IPS-15b (cell line): ENCODE measurements at regions not wholly inside any gene's neighbourhood (a gene's known extent, or its start where the extent isn't known, plus 50 kb on each side); places are given as distances from the start of the nearest gene placed in this dataset.

Source experiments
- H3K27me3 ChIP-seq: one replicate; pipeline ENCODE4 v1.6.1; 2013; ENCODE audit warnings: low read length; ENCODE audit not compliant: control insufficient read depth, insufficient read depth
- H3K36me3 ChIP-seq: one replicate; pipeline ENCODE4 v1.6.1; 2013; ENCODE audit warnings: low read length; ENCODE audit not compliant: control insufficient read depth, insufficient read depth
- H3K4me1 ChIP-seq: one replicate; pipeline ENCODE4 v1.6.1; 2013; ENCODE audit warnings: mild to moderate bottlenecking, low read length; ENCODE audit not compliant: control insufficient read depth, insufficient read depth
- H3K4me3 ChIP-seq: one replicate; pipeline ENCODE4 v1.5.1; 2013; ENCODE audit warnings: low read depth, low read length
- H3K9ac ChIP-seq: one replicate; pipeline ENCODE4 v1.6.1; 2013; ENCODE audit warnings: low read depth, mild to moderate bottlenecking, low read length
- H3K9me3 ChIP-seq: one replicate; pipeline ENCODE4 v1.6.1; 2013; ENCODE audit warnings: mild to moderate bottlenecking, low read length; ENCODE audit not compliant: control insufficient read depth, insufficient read depth

DNA sequence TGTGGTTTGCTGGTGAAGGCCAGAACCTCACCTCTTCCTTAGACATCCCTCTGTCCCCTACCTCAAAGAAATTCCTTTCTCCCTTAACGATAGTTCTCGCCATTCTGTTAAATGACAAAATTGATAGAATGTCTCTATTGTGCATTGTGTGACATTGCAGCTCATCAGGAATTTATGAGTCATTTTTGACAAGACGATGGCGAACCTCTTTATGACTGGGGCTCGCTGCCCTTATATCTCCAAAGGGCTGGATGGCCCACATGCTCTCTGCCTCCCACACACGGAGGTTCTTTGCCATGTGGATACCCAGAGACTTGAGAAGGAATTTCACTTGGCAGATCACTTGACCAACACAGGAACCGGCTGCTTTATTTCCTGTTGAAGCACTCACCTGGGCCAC is 66.8 kb upstream of the RPS6KA2 start:
- Histone ChIP-seq H3K9ac (no peak overlapping the region), H3K36me3 (no peaks in the 10 kb centered on the region), H3K4me1 (no peaks in the 10 kb centered on the region), H3K4me3 (no peak overlapping the region), H3K27me3 (no peaks in the 10 kb centered on the region), H3K9me3 (no peaks in the 10 kb centered on the region)

DNA sequence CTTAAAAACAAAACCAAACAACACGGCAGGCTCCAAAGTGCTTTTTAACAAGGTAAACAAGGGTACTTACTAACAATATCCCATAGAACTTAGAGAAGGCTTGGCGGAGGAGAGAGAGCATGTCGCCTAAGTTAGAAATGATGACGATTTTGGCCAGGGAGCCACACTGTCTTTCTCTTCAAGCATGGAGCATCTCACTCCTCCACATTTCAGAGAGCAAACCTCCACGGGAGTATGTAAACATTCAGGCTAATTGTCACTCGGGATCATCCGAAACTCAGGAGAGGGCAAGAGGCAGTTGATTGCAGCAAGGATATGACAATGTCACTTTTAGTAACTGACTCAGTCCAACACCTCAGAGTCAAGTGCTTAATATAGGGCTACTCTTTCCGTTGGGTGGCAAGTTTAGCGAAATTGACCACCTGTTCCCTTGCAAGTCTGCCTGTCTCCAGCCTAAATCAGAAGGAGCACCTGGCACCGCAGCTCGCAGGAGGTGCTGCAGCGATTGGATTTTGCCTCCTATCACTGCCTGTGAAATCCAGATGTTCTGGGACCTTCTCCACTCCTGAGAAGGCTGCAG is 65.8 kb upstream of the RPS6KA2 start:
- Histone ChIP-seq H3K27me3 (no peaks in the 10 kb centered on the region), H3K9me3 (no peaks in the 10 kb centered on the region), H3K9ac (no peak overlapping the region), H3K4me3 (no peak overlapping the region), H3K36me3 (no peaks in the 10 kb centered on the region), H3K4me1 (no peaks in the 10 kb centered on the region)

DNA sequence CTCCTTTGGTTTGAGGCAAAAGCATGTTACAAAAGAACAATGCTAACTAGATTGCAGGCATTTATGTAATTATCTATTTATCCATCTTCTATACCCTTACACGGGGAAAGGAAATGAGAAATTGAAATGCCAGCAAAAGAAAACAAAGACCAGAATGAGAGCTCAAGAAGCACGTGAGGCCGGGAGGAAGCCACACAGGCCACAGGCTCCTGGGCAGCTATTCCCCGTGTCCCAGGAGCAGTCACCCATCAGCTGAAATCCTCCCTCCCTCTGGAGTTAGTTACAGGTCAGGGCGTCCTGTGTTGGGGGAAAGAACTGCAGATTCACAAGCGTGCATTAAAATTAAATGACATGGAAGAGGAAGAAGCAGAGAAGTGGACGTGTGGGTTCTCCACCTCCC is 64.7 kb upstream of the RPS6KA2 start:
- H3K36me3 ChIP-seq, result no peaks in the 10 kb centered on the region
- H3K27me3 ChIP-seq, result no peaks in the 10 kb centered on the region
- H3K4me1 ChIP-seq, result peaks cover 4% of the 10 kb centered on the region

DNA sequence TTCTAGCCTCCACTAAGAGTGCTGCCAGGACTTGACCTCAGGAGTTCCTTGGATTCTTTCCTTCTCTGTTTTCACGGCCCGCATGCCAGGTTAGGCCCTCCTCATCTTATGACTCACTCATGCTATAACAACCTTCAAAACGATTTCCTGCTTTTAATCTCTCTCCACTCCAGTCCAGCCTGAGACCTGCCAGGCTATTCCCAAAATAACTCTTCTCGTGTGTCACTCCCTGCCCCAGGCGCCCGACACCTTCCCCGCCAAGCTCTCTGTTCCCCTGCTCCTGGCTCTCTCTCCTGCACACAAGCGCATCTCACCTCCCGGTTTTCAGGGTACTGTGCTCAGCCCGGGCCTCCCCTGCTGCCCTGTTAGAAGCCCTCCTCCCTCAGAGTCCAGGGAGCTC is 64.1 kb upstream of the RPS6KA2 start:
- H3K9me3 ChIP-seq, result no peaks in the 10 kb centered on the region
- H3K4me1 ChIP-seq, result peaks cover 4% of the 10 kb centered on the region
- no peak overlapping the region for H3K4me3 ChIP-seq
- H3K27me3 ChIP-seq, result no peaks in the 10 kb centered on the region
- H3K9ac ChIP-seq, result no peak overlapping the region
- H3K36me3 ChIP-seq, result no peaks in the 10 kb centered on the region

More for the DNA sequence above, 64.7 kb upstream of the RPS6KA2 start:
- Histone ChIP-seq H3K9me3 (no peaks in the 10 kb centered on the region), H3K9ac (no peak overlapping the region), H3K4me3 (no peak overlapping the region)

DNA sequence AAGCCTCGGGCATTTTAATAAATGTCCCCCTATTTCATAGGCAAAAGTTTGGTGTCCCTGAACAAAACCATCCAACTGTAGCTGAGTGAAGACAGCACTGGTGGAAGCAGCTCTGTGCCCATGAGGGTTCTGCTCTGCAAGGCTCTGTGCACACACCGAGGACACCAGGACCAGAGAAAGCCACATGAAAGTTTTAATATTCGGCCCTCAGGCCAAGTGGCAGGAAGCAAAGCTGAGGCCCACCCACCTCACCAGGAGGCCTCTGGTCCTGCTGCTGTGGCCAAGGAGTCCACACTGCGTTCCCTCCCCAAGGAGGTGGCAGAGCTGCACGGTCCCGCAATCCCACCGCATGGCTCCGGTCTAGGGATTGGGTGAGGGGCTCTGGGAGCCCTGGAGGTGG is 62.6 kb upstream of the RPS6KA2 start:
- no peak overlapping the region for H3K4me3 ChIP-seq
- no peaks in the 10 kb centered on the region for H3K36me3 ChIP-seq
- no peak overlapping the region for H3K9ac ChIP-seq
- peaks cover 4% of the 10 kb centered on the region for H3K4me1 ChIP-seq
- H3K27me3 ChIP-seq, result no peaks in the 10 kb centered on the region
- no peaks in the 10 kb centered on the region for H3K9me3 ChIP-seq

DNA sequence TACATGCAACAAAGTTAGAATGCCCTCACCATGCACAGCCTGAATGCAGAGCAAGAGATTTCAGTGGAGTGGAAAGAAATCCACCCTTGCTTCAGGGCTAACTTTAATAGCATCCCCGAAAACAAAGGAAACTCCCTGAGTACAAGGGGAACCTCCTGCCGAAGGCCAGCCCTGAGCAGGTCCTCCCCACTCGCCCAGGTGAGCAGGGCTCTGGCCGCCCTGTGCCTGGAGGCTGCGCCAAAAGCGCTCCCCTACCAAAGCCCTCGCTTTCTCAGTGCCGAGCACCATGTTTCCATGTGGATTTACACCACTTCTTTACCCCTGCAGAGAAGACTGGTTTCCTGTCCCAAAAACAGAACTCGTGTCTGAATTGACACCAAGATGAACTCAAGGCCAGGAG is 61.9 kb upstream of the RPS6KA2 start:
- no peak overlapping the region for H3K4me3 ChIP-seq
- H3K9ac ChIP-seq, result no peak overlapping the region
- H3K27me3 ChIP-seq, result no peaks in the 10 kb centered on the region
- peaks cover 4% of the 10 kb centered on the region for H3K4me1 ChIP-seq
- no peaks in the 10 kb centered on the region for H3K36me3 ChIP-seq
- H3K9me3 ChIP-seq, result no peaks in the 10 kb centered on the region

DNA sequence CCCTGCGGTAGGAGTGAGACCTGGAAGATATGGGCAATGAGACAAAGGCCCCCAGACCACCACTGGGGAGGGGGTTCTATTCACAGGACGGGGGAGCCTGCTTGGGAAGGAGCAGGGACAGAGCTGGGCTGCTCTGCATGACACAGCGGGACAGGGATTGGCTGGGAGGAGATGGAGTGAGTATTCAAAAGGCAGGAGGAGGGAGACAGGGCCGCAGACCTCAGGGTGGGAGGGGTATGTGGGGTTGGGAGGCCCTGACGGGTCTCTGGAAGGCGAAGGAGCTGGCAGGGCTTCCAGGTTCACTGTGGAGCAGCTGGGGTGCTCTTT is 60.8 kb upstream of the RPS6KA2 start:
- no peak overlapping the region for H3K9ac ChIP-seq
- H3K4me3 ChIP-seq, result peak overlapping the region; percentile 2
- H3K27me3 ChIP-seq, result no peaks in the 10 kb centered on the region
- peaks cover 4% of the 10 kb centered on the region for H3K4me1 ChIP-seq
- no peaks in the 10 kb centered on the region for H3K9me3 ChIP-seq
- no peaks in the 10 kb centered on the region for H3K36me3 ChIP-seq

DNA sequence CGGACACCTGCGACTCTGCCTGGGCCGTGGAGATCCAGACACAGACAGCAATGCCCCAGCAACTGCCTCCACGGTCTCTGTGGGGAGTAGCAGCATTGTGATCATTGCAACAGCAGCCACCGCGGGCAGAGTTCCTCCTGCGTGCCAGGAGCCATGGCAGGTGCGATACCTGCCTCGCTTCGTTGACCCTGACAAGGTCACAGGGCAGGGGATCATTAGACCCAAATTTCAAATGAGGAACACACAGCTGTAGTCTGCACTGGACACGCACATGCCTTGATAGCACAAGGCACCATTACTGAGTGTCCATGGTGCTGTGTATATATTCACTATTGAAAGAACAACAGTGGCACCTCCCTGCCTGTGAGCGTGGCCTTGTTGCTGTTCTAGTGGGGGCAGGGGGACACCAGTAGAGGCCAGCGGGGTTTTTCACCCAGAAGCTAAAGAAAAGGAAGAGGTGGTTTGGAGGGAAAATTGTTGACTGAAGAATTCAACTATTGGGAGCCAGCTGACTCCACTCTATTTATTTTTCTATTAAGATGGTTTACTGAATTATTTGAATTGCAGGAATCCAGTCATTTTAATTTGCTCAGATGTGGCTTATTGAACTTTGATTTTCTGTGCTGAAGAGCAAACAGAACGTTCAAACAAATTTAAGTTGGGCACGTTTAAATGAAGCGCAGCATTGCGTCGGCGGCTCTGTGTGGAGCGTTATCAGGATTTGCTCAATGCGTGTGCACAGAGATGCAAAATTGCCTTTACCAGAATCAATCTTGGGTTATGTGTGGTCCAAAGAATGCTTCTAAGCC is 60.2 kb upstream of the RPS6KA2 start:
- no peaks in the 10 kb centered on the region for H3K36me3 ChIP-seq
- peaks cover 4% of the 10 kb centered on the region for H3K4me1 ChIP-seq
- H3K27me3 ChIP-seq, result no peaks in the 10 kb centered on the region
- peak overlapping the region; percentile 2 for H3K4me3 ChIP-seq
- no peak overlapping the region for H3K9ac ChIP-seq
- H3K9me3 ChIP-seq, result no peaks in the 10 kb centered on the region

DNA sequence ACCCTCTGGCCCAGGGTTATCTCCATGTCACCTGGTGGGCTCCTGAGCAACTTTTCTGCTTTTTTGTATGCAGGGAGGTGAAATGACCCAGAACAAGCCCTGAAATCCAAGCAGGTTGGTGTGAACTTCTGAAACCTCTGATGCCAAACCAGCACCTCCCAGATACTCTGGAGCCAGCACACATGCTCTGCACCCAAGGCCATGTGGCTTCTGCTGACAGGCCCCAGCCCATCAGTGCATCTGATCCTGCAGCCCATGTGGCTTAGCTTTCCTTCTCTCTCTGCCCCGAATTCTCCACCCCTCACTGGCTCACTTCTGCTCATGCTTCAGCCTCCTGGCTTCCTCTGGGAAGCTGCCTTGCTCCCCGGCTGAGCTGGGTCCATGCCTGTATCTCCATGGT is 59.3 kb upstream of the RPS6KA2 start:
- Histone ChIP-seq H3K9me3 (no peaks in the 10 kb centered on the region), H3K9ac (no peak overlapping the region), H3K27me3 (no peaks in the 10 kb centered on the region), H3K4me3 (no peak overlapping the region), H3K4me1 (peaks cover 4% of the 10 kb centered on the region), H3K36me3 (no peaks in the 10 kb centered on the region)

DNA sequence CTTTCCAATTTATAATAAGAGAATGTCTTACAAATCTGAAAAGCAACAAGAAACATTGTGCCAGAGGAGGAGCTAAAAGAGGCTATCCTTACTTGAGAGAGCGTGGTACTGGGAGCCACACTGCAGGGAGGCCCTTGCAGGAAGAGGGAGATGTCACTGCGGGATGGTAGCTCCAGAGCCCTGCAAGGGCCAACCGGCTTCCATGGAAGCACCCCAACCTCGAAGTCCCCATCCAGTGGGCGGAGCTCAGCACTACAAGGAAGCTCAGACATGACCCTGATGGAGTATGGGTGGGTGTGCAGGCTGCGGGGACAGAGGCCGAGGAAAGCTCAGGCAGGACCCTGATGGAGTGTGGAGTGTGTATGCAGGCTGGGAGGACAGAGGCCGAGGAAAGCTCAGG is 57.8 kb upstream of the RPS6KA2 start:
- Histone ChIP-seq H3K9ac (no peak overlapping the region), H3K4me1 (peaks cover 4% of the 10 kb centered on the region), H3K4me3 (no peak overlapping the region), H3K36me3 (peaks cover under 1% of the 10 kb centered on the region), H3K9me3 (no peaks in the 10 kb centered on the region), H3K27me3 (no peaks in the 10 kb centered on the region)

DNA sequence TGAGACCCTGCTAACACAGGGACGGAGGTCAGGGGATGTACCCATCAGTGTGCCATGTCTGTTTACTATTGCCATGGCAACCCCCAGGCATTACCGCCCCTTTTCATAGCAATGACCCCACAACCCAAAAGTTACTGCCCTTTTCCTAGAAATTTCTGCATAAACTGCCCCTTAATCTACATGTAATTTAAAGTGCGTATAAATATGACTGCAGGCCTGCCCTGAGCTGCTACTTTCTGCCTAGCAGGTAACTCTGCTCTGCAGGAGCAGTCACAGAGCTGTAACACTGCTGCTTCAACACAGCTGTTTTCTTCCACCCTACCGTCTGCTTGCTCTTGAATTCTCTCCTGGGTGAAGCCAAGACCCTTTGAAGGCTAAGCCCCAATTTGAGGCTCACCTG is 57.1 kb upstream of the RPS6KA2 start:
- Histone ChIP-seq H3K27me3 (no peaks in the 10 kb centered on the region), H3K9ac (no peak overlapping the region)

DNA sequence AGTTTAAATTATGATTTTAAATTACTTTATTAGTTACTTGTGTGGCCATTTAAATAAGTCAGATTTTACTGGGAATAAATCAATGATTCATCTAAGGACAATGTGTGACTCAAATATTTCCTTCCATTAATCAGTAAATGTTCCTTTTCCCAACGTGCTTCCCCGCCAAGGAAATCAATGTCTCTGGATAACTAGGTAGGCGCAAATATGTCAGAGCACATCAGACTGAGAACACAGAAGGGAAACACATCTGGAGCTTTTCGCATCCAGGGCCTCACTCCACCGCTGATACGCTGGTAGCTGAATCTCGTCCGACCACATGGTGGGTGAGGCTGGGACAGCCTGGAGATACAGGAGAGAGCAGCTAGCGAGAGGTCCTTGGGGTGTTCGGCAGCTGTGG is 56.4 kb upstream of the RPS6KA2 start:
- H3K4me3 ChIP-seq, result no peak overlapping the region
- H3K4me1 ChIP-seq, result peaks cover 4% of the 10 kb centered on the region
- H3K9ac ChIP-seq, result no peak overlapping the region
- peaks cover 3% of the 10 kb centered on the region for H3K36me3 ChIP-seq
- H3K9me3 ChIP-seq, result no peaks in the 10 kb centered on the region
- no peaks in the 10 kb centered on the region for H3K27me3 ChIP-seq

More for the DNA sequence above, 57.1 kb upstream of the RPS6KA2 start:
- Histone ChIP-seq H3K4me1 (peaks cover 4% of the 10 kb centered on the region), H3K4me3 (no peak overlapping the region), H3K36me3 (peaks cover 3% of the 10 kb centered on the region), H3K9me3 (no peaks in the 10 kb centered on the region)
